ENCODE measurements at regions not wholly inside any gene's neighbourhood (a gene's known extent, or its start where the extent isn't known, plus 50 kb on each side); places are given as distances from the start of the nearest gene placed in this dataset.

GRCh38 chr5:129821477-129822131 is 73.7 kb downstream of the MINAR2 start:
- no peak for DNase-seq (ENCODE audit: low spot score)
- H3K9me3 Mint-ChIP-seq (ENCODE audit: low read depth), result peaks cover 7% of the 10 kb centered on the region
- no peak for TF ChIP-seq CTCF (IDR thresholded peaks at IDR 0.05)
- no peak overlapping the region for H3K27ac Mint-ChIP-seq (ENCODE audit: unreplicated experiment)
- H3K36me3 Mint-ChIP-seq (ENCODE audit: low read depth), result no peaks in the 10 kb centered on the region
- no peak overlapping the region for H3K4me3 Mint-ChIP-seq (ENCODE audit: unreplicated experiment)
- H3K27me3 Mint-ChIP-seq (ENCODE audit: low read depth), result peaks cover 12% of the 10 kb centered on the region
- no peaks in the 10 kb centered on the region for H3K4me1 Mint-ChIP-seq (ENCODE audit: low read depth)

- Mint-ChIP-seq H3K4me3 (ENCODE audit: unreplicated experiment) (no peak overlapping the region), H3K4me1 (ENCODE audit: low read depth) (no peaks in the 10 kb centered on the region), H3K9me3 (ENCODE audit: low read depth) (peaks cover 2% of the 10 kb centered on the region), H3K27me3 (ENCODE audit: low read depth) (peaks cover 10% of the 10 kb centered on the region), H3K36me3 (ENCODE audit: low read depth) (no peaks in the 10 kb centered on the region), H3K27ac (ENCODE audit: unreplicated experiment) (no peak overlapping the region)
- DNase-seq (ENCODE audit: low spot score), result no peak
- no peak for TF ChIP-seq CTCF (IDR thresholded peaks at IDR 0.05)
Observed at GRCh38 chr5:129830288-129830687, 74.0 kb upstream of the CHSY3 start.

- DNase-seq (ENCODE audit: low spot score), result no peak
- no peaks in the 10 kb centered on the region for H3K4me1 Mint-ChIP-seq (ENCODE audit: low read depth)
- no peaks in the 10 kb centered on the region for H3K9me3 Mint-ChIP-seq (ENCODE audit: low read depth)
- H3K27me3 Mint-ChIP-seq (ENCODE audit: low read depth), result peaks cover 23% of the 10 kb centered on the region
- no peak for TF ChIP-seq CTCF (IDR thresholded peaks at IDR 0.05)
- H3K27ac Mint-ChIP-seq (ENCODE audit: unreplicated experiment), result no peak overlapping the region
- H3K4me3 Mint-ChIP-seq (ENCODE audit: unreplicated experiment), result no peak overlapping the region
- H3K36me3 Mint-ChIP-seq (ENCODE audit: low read depth), result no peaks in the 10 kb centered on the region
Observed at GRCh38 chr5:129836321-129836720, 67.9 kb upstream of the CHSY3 start.

GRCh38 chr5:129844764-129845163 is 59.5 kb upstream of the CHSY3 start:
- no peak for TF ChIP-seq CTCF (IDR thresholded peaks at IDR 0.05)
- H3K36me3 Mint-ChIP-seq (ENCODE audit: low read depth), result no peaks in the 10 kb centered on the region
- H3K4me1 Mint-ChIP-seq (ENCODE audit: low read depth), result no peaks in the 10 kb centered on the region
- H3K4me3 Mint-ChIP-seq (ENCODE audit: unreplicated experiment), result no peak overlapping the region
- H3K9me3 Mint-ChIP-seq (ENCODE audit: low read depth), result no peaks in the 10 kb centered on the region
- no peak for DNase-seq (ENCODE audit: low spot score)
- peaks cover 9% of the 10 kb centered on the region for H3K27me3 Mint-ChIP-seq (ENCODE audit: low read depth)
- no peak overlapping the region for H3K27ac Mint-ChIP-seq (ENCODE audit: unreplicated experiment)

GRCh38 chr5:129852747-129853352 is 51.4 kb upstream of the CHSY3 start:
- Mint-ChIP-seq H3K4me3 (ENCODE audit: unreplicated experiment) (no peak overlapping the region), H3K9me3 (ENCODE audit: low read depth) (no peaks in the 10 kb centered on the region), H3K27ac (ENCODE audit: unreplicated experiment) (no peak overlapping the region), H3K36me3 (ENCODE audit: low read depth) (no peaks in the 10 kb centered on the region), H3K27me3 (ENCODE audit: low read depth) (peaks cover 11% of the 10 kb centered on the region), H3K4me1 (ENCODE audit: low read depth) (no peaks in the 10 kb centered on the region)
- DNase-seq (ENCODE audit: low spot score), result no peak
- TF ChIP-seq CTCF (IDR thresholded peaks at IDR 0.05), result peak; percentile 97
